ENCODE measurements at regions not wholly inside any gene's neighbourhood (a gene's known extent, or its start where the extent isn't known, plus 50 kb on each side); places are given as distances from the start of the nearest gene placed in this dataset.
"Not testable (repeated sequence)": the region's sequence is repeated elsewhere in the genome, so short reads cannot be mapped to it uniquely, and the experiment has no call there.

DNA sequence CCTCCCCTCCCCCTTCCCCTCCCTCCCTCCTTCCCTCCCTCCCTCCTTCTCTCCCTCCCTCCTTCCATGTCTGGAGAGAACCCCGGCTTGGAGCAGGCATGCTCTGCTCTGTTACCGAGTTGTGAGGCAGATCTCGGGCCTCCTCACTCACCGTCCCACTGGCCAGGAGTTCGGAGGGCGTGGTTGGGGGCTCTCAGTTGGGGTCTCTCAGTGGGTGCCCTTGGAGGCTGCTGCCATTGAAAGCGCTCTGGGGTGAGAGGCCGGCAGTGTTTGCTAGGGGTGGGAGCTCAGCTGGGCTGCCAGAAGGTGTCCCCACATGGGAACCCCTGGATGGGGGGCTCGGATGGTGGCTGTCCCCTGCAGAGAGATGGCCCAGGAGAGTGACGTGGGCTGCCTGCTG lies 101.1 kb upstream of the LRPAP1 start:
- not testable (repeated sequence) for DNase-seq (ENCODE audit: low spot score)

DNA sequence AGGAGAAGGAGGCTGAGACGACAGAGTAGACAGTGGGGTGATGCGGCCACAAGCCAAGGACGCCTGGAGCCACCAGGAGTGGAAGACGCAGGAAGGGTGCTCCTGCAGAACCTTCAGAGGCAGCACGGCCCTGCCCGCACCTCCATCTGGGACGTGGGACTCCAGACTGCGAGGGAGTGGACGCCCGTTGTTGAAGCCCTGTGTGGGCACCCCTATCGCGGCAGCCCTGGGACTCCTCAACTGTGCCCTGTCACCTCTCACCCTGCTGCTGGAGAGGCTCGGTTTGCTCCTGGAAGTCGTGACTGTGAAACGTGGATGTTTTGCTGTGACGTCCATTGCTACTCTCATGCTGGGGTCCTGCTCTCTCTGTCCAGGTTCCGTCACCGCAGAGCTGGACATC lies 100.6 kb upstream of the LRPAP1 start:
- not testable (repeated sequence) for DNase-seq (ENCODE audit: low spot score)

DNA sequence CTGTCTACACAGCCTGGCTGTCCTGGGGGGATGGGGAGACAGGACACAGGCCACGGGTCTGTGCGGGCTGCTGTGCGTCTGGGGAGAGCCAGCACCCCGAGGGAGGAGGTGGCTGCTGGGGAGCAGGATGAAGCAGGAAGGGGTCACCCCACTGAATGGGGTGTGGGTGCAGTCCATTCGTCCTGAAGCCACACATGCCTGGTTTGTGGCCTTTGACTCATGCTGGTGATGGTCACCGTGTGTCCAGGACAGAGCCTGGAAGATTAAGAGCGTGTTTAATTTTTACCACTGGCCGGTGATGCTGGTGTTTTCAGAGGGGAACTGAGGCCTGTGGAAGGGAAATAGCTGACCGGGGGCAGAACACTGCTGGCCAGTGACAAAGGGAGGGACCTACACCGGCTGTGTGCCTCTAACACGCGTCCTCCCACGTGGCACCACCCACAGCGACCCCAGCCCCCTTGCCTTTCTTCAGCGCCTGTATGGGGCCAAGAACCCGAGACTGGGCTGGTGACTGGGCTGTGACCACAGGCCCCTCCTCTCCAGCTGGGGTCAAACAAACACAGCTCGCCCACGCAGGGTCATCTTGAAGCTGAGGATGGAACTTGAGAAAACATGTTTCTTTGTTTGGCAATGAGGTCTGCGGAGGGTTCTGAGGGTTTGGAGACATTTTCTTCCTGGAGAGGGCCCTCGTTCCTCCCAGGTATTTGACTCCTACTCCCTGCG lies 99.5 kb upstream of the LRPAP1 start:
- DNase-seq (ENCODE audit: low spot score): not testable (repeated sequence)

DNA sequence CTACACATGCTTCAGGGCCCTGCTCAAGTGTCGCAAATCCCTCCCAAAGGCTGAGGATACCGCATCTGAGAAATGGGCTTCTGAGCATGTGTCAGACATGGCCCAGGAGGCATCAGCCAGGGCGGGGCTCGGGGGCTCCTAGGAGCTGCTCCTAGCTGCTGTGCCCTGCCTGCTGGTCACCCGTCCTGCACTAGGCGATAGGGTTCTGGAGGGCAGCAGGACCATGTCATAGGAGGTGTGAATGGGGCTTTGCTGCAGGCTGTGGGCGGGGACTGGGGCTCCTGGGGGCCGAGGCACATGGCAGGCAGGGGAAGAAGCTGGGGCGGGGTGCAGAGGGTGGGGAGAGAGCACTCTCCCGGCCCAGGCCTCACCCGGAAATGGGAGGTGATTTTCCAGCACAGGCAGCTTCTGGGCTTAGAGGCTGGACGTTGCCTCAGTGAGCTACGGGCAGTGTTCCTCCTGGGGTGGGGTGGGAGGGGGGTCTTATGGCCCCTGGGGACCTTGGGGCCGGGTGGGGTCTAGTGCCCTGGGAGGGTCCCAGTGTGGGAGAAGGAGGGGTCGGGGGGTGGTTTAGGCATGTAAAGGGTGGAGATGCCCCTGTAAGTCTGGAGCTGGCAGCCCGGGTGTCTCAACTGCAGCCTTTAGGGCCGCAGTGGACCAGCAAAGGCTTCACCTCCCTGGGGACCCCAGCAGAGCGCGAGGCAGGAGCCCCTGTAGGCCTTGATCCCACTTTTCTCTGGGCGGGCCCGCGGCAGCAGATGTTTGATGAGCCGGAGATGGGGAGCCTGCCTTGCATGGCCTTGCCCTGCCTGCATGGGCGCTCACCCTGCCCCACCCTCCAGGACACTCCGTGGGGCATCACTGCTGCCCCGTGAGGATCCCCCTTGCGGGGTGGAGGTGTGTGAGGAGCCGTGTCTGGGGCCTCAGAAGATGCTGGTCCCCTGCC lies 98.6 kb upstream of the LRPAP1 start:
- no peak for DNase-seq (ENCODE audit: low spot score)

DNA sequence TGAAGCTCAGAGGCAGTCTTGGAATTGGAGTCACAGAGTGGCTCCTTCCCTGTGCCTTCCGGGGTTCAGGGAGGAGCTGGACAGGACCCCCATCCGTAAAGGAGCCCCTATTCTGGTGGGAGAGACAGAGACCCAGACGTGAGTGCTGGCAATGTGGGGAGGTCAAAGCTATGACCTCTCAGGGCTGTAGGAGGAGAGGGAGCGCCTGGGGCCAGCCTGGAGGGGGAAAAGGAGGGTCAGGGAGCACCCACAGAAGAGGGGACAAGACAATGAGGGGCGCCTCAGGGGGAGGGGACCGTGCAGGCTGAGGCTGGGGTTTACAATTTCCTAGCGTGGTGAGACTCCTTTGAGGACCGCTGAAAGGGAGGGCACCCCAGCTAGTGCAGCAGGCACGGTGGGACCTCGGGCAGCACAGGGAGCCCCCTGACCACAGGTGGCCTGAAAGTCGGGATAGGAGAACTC lies 97.9 kb upstream of the LRPAP1 start:
- no peak for DNase-seq (ENCODE audit: low spot score)

DNA sequence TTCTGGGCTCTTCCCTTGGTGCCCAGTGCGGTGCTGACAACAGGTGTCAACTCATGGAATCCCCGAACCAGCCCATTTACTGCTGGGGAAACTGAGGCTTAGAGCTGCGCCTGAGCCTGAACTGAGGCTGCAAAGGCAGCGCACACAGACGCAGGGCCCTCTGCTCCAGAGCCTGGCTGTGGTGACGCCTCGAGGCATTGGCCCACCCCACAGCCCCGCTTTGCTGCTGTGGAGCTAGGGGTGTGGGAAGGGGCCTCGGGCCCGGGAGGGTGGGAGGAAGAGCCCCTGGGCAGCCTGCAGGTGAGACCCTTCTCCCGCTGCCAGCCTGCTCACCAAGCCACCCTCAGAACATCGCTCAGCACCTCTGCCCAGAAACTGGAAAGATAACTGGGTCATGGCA lies 97.4 kb upstream of the LRPAP1 start:
- DNase-seq (ENCODE audit: low spot score): no peak

DNA sequence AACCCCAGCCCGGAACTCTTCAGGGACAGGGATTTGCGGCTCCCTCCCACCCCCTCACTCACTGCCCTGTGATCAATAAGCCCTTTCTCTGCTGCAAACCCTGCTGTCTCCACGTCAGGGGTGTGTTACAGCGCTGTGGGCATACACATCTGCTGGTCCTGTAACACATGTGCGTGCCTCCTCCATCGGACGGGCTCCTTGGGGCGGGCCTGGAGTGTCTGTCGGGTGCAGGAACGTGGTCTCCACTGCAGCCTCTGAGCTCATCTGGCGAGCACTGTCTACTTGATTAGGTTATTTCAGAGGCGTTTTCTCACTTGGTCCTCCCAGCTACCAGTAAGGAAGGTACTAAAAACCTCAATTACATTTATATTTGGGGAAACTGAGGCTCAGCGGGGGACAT lies 97.0 kb upstream of the LRPAP1 start:
- DNase-seq (ENCODE audit: low spot score): not testable (repeated sequence)

DNA sequence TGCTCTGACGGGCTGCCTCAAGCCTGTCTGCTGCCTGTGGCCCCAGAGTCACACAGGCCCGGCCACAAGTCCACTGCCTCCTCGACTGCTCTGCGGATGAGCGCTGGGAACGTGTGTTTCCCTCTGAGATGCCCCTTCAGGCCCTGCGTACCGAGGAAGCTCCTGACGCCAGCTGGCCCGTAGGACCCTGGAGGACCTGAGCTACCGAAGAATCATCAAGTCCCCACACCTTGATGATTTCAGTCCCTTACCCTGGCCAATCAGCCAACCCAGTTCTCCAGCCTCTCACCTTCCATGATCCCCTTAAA lies 96.6 kb upstream of the LRPAP1 start:
- DNase-seq (ENCODE audit: low spot score): no peak

DNA sequence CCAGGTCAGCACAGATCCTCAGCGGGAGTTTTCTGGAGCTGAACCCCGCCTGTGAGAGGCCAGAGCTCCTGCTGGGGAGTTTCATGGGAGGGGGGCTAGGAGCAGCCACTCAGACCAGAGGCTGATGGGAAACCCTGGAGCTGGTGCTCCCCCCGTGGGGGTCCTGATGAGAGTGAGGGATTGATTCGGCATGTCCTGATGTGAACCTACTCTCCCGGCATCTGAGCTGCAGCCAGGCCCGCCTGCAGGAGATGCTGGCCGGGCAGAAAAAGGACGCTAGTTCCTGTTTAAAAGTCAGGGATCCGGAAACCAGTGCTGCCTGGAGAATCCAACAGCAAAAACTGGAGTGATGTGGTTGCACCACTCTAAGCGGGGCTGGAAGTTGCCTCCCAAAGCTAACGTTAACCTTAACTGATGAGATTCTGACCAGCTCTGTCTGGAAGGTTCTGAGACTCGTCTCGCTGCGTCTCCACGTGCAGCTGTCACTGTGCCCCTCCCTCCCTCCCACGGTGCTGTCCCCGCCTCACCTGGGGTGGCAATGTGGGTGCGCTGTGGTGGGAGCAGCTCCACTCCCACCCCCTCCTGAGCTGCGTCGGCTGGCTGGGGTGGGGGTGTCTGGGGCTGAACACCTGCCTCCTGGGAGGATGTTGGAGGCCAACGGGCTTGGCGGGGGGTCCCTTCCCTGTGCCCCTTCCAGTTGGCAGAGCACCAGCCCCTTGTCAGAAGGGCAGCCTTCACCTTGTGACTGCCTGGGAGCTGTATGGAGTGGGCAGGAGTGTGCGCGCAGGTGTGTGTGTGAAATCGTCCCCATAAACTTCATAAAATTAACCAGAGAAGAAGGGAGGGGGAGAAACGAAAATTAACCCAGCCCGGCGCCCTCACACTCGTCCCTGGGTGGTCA lies 96.0 kb upstream of the LRPAP1 start:
- not testable (repeated sequence) for DNase-seq (ENCODE audit: low spot score)

DNA sequence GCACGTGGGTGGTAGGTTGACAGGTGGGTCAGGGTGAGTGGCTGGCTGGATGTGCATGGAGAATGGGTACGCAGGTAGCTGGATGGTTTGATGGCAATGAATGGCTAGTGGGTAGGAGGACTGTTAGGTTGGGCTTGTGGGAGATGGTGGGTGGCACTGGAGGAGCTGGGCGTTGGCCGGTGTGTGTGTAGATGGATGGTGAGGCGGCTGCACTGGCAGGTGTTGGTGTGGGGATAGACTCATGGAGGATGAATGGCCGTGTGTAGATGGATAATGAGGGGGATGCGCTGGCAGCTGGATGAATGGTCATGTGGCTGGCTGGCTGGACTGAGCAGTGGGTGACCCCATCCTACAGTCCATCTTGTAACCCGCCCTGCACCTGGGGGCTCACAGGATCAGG lies 95.2 kb upstream of the LRPAP1 start:
- not testable (repeated sequence) for DNase-seq (ENCODE audit: low spot score)

DNA sequence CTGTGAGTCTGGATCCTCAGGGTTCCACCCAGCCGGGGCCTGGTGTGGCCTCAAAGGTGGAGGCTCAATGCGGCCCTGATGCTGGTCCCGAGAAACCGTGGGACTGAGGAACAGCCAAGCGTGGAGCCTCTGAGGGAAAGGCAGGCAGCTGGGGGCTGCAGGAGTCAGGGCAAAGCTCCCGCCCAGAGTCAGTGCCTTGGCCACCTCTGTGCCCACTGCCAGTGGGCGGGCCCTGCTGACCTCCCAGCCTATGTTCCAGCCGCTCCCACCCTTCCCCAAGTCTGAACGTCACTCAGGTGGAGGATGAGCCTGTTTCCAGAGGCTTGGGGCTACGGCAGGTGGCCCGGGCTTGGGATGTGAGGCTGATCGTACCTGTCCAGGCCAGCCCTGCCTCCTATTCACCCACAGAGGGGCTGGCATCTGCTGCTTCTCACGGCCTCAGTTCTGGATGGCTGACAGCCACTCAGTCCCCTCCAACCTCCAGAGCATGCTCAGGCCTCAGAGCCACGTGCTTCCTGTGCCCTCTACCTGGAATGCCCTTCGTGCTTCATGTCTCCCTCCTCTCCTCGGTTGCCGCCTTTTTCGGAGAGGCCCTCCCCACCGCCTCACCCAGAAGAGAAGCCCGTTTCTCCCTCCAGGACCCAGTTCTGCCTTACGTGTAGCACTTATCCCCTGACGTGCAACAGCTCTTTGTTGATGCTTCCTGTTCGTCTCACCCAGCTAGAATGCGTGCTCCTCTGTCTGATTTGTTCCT lies 94.1 kb upstream of the LRPAP1 start:
- DNase-seq (ENCODE audit: low spot score): not testable (repeated sequence)

DNA sequence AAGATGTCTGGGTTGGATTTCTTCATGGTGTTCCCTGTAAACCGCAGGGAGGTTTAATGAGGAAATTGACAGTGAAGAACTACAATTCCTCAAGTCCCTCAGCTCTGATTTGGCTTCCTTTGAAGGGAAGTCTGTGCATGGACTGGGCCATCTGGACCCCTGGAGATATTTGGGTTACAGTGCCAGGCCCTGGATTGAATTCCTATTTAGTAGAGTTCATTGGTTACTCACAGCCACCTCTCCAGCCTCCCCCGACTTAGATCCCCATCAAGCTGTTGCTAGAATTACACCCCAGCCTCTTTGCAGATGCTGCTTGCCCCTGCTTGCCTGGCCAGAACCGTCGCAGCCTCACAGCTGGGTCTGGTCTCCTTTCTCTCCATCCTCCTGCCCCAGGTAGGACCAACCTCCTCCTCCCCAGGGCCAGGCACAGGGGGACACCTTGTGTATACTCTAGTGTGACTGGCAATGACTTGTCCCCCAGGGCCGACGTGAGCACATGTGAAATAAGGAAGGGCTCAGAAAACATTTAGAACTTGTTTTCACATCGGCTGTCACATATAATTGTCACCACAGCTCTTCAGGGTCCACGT lies 93.2 kb upstream of the LRPAP1 start:
- not testable (repeated sequence) for DNase-seq (ENCODE audit: low spot score)

DNA sequence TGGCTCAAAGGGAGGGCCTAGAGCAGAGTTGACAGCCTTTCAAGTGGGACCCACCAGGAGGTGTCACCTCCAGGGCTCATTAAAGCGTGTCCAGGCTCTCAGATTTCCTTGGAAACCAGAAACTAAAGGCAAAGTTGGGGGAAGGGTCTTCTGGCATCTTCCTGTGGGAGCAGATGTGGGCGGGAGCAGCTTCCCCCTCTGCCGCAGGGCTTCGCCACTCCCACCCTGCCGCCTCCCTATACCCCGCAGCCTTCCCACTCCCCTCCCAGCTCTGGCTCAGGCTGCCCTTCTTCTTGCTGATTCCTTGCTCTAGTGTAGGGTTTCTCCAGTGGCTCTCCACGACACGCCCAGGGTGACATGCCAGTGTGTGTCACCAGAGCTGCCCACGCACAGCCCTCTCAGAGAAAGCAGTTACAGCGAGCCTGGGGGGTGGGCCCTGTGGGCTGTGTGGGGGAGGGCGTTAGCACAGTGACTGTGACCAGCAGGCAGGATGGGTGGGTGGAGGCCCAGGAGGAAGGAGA lies 91.6 kb upstream of the LRPAP1 start:
- peak; percentile 70 for DNase-seq (ENCODE audit: low spot score)

DNA sequence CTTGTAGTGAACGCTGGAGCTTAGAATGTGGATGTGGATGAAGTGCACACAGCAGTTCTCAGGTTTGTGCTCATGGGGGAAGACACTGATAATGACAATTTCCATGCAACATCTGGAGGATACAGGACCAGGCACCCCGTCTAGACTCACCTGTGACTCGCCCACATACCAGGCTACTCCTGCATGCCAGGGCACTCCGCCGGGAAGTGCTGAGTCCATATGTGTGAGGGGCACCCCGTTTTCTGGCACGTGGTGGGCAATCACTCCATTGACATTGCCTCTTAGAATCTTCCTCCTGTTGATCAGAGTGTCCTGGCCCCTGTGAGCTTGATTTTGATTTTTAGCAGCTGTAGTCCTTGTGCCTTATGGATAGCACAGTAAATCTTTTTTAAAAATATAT lies 90.9 kb upstream of the LRPAP1 start:
- no peak for DNase-seq (ENCODE audit: low spot score)

DNA sequence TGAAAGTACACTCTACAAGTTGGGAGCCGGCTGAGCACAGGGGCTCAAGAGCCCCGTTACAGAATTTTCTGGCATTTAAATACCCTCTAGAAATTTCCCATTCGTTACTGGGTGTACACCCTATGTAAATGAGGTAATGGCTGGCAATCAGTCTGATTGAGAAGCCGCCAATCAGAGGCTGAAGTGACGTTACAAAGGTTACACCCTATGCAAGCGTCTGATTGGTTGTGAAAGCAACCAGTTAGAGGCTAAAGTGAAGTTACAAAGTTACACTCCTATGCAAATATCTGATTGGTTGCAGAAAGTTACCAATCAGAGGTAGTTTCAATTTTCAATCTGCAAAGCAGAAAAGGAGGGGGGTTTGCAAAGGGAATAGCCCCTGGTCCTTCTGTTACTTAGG lies 88.1 kb upstream of the LRPAP1 start:
- DNase-seq (ENCODE audit: low spot score): not testable (repeated sequence)

DNA sequence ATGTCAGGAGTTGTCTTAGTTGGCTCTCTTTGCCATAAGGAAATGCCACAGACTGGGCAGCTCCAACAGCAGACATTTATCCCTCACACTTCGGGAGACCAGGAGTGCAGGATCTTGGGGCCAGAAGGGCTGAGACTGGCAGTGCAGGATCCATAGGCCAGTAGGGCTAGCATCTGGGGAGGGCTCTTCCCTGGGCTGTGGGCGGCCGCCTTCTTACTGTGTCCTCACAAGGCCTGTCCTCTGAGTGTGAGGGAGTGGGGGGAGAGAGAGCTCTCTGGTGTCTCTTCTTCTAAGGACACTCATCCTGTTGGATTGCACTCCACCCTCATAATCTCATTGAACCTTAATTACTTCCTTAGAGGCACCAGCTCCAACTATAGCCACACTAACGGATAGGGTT lies 87.5 kb upstream of the LRPAP1 start:
- DNase-seq (ENCODE audit: low spot score): not testable (repeated sequence)

DNA sequence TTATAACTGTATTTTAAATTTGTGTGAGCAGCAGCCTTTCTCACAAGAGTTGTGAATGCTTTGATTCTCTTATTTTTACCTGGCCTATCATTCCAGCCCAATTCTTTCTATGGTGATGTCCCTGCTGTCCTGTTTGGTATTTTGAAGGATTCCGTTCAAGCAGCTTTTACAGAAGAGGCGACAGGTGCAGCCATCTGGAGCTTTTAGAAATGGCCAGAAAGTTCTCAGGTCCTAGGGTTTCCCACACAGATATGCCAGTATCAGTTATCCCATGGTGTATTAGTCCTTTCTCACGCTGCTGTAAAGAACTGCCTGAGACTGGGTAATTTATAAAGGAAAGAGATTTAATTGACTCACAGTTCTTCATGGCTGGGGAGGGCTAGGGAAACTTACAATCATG lies 86.1 kb upstream of the LRPAP1 start:
- DNase-seq (ENCODE audit: low spot score): not testable (repeated sequence)

DNA sequence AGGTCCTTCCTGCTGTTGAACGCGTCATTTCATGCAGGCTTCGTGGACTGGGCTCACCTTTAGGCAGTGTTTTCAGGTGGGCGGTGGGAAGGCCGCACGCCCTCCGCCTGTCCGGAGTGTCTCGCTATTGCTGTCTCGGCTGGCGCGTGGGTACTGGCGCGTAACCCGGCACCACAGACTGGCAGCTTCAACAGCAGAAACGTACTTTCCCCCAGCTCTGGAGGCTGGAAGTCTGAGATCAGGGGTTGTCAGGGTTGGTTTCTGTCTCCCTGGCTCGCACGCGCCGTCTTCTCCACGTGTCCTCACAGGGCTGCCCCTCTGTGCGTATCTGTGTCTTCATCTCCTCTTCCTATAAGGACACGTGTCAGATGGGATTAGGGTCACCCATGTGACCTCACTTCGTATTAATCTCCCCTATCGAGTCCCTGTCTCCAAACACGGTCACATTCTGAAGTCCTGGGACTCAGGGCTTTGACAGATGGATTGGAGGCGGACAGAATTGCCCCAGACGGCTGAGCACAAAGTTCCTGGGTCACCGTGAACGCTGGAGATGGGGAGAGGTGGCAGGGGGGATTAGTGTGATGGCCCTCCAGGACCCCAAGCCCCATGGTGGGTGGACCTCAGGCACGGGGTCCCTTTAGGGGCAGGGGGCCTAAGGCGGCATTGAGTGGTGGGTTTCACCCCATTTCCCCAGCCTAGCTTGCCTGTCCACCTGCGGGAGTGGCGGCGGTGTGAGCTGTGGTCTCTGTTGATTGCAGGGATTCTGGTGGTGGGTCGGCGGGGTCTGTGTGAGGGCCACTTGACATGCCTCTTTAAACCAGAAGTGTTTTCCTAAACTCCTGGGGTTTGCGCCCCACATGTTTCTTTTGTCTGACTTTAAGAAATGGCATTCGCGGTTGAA lies 83.4 kb upstream of the LRPAP1 start:
- DNase-seq (ENCODE audit: low spot score): no peak

DNA sequence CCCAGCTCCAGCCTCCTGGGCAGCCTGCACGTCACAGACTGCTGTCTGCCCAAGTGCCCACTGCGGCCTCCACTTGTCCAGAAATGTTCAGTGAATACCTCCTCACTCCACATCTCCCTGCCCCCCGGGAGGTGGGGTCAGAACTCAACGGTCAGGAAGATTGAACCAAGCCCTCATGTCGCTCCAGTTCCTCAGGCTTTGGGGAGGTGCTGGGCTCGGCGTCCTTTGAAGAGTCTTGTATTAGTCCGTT lies 82.4 kb upstream of the LRPAP1 start:
- DNase-seq (ENCODE audit: low spot score): no peak

Measured in iPS-NIHi11 (cell line).